ENCODE measurements at regions not wholly inside any gene's neighbourhood (a gene's known extent, or its start where the extent isn't known, plus 50 kb on each side); places are given as distances from the start of the nearest gene placed in this dataset.

- no peak for TF ChIP-seq CTCF (IDR thresholded peaks at IDR 0.05; ENCODE audit: insufficient read depth, low read depth, low read length)
- no peak for DNase-seq (ENCODE audit: low read depth)
- H3K4me3 ChIP-seq (ENCODE audit: low read depth, low read length) = no peak overlapping the region
Observed at GRCh38 chr12:107491856-107492255, 193.7 kb upstream of the PWP1 start.

- no peak overlapping the region for H3K4me3 ChIP-seq (ENCODE audit: low read depth, low read length)
- no peak for TF ChIP-seq CTCF (IDR thresholded peaks at IDR 0.05; ENCODE audit: insufficient read depth, low read depth, low read length)
- DNase-seq (ENCODE audit: low read depth) = no peak
Observed at GRCh38 chr12:107492393-107493134, 193.0 kb upstream of the PWP1 start.

GRCh38 chr12:107493135-107493494 is 192.5 kb upstream of the PWP1 start:
- TF ChIP-seq CTCF (IDR thresholded peaks at IDR 0.05; ENCODE audit: insufficient read depth, low read depth, low read length) = no peak
- no peak for DNase-seq (ENCODE audit: low read depth)
- no peak overlapping the region for H3K4me3 ChIP-seq (ENCODE audit: low read depth, low read length)

GRCh38 chr12:107493666-107494065 is 191.9 kb upstream of the PWP1 start:
- DNase-seq (ENCODE audit: low read depth) = no peak

GRCh38 chr12:107494331-107494730 is 191.3 kb upstream of the PWP1 start:
- H3K4me3 ChIP-seq (ENCODE audit: low read depth, low read length) = no peak overlapping the region
- TF ChIP-seq CTCF (IDR thresholded peaks at IDR 0.05; ENCODE audit: insufficient read depth, low read depth, low read length) = no peak
- DNase-seq (ENCODE audit: low read depth) = no peak

More at GRCh38 chr12:107493666-107494065, 191.9 kb upstream of the PWP1 start:
- H3K4me3 ChIP-seq (ENCODE audit: low read depth, low read length) = no peak overlapping the region
- no peak for TF ChIP-seq CTCF (IDR thresholded peaks at IDR 0.05; ENCODE audit: insufficient read depth, low read depth, low read length)

GRCh38 chr12:107495604-107496003 is 190.0 kb upstream of the PWP1 start:
- no peak for DNase-seq (ENCODE audit: low read depth)
- no peak for TF ChIP-seq CTCF (IDR thresholded peaks at IDR 0.05; ENCODE audit: insufficient read depth, low read depth, low read length)
- no peak overlapping the region for H3K4me3 ChIP-seq (ENCODE audit: low read depth, low read length)

GRCh38 chr12:107497231-107497630 is 188.4 kb upstream of the PWP1 start:
- H3K4me3 ChIP-seq (ENCODE audit: low read depth, low read length) = no peak overlapping the region
- TF ChIP-seq CTCF (IDR thresholded peaks at IDR 0.05; ENCODE audit: insufficient read depth, low read depth, low read length) = no peak
- DNase-seq (ENCODE audit: low read depth) = no peak

Data from fibroblast of villous mesenchyme (primary cell).